Right hindlimb (tissue), 1 donor: ENCODE measurements at regions not wholly inside any gene's neighbourhood (a gene's known extent, or its start where the extent isn't known, plus 50 kb on each side); places are given as distances from the start of the nearest gene placed in this dataset.

ENCODE experiments used
- DNase-seq: peaks from one replicate; pipeline ENCODE4 v3.0.0-alpha.2; 2018

DNA sequence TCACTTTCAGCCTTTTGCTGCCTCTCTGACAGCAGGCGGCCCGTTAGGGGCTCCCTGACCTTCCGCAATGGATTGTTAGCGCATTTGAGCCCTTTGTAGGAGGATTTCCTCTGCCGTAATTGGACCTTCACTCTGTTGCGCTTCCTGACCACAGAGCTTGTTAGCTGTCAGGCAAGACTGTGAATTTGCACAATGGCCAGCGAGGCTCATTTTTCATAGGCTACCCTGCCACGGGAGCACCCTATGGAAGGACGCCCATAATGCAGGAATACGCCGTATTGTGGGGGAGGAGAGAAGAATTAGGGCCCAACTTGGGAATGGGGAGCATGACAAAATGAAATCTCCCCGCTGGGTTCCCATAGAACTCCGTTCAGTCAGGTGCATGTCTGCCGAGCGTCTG is 205.2 kb upstream of the NLRP1 start:
- no peak for DNase-seq

DNA sequence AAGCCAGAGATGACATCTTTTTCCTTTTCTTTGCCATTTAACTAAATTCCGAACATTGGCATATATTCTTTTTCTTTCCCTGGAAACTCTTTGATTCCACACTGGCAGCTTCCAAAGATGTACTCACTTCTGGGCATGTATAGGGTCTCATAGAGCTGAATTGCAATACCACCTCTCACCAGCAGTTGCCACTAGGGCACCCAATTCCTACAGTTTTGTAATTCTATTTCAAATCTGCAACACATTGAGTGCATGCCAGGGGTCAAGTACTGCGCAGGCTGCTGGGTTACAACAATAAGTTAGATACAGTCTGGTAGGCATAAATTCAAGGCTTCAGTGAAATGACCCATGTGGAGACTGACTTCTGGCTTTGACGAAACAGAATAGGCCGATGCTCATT is 208.8 kb upstream of the NLRP1 start:
- DNase-seq = no peak

DNA sequence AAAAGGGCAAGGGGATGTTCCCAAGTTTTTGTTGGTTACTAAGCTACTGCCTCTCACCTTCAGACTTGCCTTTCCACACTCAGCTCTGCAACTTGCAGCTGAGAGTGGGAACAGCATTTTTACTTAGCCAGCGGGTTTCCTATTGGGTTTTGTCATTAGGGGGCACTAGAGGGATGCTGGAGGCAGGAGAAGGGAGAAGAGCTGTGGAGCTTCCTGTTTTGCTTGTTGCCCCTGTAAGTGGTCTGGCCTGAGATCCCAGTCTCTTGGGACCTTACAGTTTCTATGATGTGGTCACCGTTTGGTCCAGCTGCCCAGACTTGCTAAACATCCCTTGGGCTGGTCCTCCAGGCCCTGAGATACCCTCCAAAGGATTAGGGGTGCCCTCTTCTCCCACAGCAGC is 209.6 kb upstream of the NLRP1 start:
- DNase-seq = no peak

DNA sequence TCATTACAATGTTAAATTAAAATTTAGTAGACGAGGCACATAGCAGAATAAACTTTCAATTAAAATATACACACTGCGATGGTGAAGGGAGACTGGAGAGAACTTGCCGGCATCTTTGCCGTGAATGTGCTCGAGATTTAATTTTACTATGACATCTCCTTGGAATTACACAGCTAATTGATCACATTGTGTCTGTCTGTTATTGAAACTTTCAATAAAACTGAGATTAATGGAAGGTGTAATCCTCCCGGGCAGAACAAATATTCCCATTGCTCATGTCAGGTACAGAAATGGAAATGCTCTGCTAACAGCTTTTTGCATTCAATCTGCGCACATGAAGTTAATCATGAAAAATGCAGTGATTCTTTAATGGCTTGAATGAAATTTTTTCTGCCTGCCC is 210.1 kb upstream of the NLRP1 start:
- no peak for DNase-seq

DNA sequence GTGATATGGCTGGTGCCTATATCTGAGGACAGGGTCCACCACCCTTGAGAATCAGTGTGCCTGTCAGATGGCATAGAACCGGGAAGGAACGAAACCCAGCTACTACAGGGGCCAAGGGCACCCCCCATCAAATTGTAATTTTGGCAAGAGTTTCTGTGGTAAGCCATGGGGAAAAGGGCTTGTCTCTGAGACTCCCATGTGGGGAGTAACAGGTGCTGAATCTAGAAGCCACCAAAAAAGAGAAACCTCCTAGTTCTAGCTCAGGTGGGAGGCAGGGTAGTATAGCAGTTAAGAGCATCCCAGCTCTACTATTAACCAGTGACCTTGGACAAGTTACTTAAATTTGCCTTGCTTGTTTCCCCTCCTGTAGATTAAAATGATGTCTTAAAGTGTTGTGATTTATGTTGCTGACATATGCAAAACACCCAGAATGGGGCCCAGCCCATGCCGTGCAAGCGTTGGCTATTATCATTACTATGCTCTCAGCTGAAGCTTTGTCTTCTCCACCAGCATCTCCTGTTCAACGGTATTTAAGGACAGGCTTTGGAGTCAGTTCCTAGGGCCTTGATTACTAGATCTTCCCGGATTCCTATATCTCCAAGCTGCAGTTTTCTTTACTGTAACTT is 210.7 kb upstream of the NLRP1 start:
- DNase-seq = no peak

DNA sequence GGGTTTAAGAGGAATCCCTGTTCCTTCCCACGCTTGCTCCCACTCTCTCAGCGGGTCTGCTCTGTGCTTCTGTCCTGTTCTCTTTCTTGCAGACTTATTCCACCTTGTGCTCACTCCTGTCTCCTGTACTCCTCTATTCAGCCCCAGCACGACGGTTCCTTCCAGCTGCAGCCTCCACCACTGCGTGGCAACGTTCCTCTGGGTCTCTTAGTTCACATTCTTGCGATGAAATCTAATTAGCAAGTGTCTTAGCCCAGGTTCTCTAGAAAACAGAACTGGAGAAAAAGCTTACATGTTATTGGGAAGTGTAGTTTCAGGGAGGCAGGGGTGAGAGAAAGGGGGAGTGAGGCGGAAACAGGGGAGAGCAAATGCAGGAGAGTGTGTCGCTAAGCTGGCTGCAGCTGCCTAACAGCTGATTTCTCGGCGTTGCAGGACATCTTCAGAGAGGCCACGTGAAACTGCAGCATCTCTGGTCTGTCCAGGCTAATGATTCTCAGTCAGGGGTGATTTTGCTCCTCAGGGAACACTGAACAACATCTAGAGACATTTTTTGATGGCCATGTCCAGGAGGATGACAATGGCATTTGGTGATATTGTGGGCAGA is 213.2 kb upstream of the NLRP1 start:
- DNase-seq = no peak

DNA sequence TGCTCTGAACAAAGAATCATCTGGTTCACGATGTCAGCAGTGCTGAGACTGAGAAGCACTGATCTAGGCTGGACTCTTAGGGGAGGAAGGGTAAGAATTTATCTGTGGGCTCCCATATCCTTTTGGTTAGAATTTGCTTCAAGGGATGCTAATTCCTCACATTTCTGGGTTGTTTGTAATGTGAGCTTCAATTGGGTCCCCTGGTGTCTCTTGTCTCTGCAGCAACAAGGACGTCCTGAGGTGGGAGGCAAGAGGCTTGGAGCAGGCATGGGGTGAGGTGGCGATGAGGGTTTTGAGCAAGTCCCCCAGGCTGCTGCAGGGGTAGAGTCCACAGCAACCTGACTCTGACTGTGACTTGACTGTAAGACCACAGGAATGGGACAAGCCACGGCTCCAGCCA is 213.8 kb upstream of the NLRP1 start:
- no peak for DNase-seq

DNA sequence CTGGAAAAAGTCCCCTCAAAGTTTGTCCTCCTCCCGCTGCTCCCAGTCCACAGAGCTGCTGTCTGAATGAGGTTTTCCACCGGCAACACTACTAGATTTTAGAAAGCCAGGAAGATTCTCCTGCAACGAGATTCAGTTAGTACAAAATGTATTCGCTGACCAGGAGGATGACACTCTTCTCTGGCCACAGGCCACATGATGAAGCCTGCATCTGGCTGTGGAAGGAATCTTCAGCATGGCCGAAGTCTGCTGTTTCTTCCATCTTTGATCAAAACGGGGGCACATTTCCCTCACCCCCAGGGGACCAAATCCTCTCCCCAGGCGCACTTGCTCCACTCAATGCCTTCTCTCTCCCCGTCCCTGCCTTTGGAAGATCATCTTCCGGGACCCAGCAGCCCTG is 215.8 kb upstream of the NLRP1 start:
- DNase-seq = no peak

DNA sequence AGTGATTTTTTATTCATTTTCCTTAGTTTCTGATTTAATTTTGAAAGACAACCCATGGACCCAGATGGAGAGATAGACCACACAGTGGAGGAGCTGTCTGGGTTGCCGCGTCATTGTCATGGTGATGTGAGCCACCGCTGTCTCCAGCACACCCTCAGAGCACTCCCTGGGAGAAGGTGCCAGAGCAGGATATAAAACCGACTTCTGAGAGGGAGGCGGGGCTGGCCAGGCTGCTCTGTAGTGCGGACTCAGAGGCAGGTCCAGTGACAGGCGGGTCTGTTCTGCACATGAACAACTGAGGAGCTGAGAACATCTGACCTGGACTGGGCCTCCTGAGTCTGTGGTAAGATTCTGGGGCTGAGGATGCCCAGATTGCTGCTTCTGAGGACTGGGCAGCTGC is 216.3 kb upstream of the NLRP1 start:
- no peak for DNase-seq

DNA sequence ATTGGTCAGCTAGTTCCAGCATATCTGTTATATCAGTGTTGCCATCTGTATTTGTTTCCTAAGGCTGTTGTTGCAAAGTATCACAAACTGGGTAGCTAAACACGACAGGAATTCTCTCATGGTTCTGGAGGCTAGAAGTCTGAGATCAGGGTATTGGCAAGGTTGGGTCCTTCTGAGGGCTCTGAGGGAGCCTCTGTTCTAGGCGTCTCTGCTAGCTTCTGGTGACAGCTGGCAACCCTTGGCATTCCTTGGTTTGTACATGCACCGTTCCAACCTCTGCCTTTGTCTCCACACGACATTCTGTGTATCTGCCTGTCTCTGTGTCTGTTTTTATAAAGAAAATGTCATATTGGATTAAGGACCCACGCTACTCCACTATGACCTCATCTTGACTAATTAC is 219.9 kb upstream of the NLRP1 start:
- DNase-seq = no peak

DNA sequence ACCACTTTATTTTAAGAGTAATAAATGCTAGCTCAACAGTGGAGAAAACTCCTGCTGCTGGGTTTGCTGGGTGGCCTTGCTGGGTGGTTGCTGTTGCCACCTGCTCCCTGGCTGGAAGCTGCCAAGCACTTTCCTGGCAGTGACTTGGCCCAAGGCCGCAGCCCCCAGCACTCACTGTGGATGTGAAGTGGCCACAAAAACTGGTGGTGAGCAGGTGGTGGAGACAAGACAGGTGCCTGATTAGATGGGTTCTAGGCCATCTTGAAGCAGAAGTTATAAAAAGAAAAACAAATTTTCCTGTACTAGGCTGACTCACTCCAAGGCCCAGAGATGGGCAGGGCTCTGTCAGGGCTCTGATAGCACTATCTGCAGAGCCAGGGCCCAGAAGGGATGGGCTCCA is 224.7 kb upstream of the NLRP1 start:
- DNase-seq = no peak

DNA sequence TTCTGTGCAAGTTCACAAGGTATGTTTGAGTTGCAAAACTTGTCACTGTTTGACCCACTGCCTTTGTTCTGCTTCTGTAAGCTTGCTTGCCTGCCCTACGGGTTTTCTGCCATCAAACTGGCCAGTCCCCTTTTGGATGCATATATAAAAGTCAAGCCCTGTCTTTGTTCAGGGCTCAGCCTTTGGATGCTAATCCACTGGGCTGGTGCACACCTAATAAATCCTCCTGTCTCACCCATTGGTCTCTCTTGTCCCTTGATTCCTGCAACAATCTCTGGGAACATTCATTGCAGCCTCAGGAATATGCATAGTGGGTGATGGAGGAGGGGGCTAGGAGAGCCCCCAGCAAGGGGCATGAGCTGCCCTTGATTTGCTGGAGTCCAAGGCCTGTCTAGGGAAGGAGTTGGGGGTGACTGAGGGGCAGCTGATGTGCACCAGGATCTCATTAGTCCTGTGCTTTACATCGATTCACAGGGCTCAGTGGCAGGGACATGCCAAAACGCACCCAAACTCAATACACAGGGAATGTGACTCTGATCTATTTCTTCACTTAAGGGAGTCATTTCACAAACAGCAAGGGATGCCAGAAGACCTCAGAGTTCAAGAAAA is 225.4 kb upstream of the NLRP1 start:
- no peak for DNase-seq

DNA sequence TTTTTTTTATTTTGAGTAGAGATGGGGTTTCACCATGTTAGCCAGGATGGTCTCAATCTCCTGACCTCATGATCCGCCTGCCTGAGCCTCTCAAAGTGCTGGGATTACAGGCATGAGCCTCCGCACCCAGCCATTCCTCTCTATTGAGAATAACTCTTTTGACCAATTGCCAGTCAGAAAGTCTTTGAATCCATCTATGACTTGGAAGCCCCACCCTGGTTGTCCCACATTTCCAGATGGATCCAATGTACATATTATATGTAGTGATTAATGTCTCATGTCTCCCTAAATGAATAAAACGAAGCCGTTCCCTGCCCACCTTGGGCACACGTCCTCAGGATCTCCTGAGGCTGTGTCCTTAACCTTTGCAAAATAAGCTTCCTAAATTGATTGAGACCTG is 228.3 kb upstream of the NLRP1 start:
- DNase-seq = no peak

DNA sequence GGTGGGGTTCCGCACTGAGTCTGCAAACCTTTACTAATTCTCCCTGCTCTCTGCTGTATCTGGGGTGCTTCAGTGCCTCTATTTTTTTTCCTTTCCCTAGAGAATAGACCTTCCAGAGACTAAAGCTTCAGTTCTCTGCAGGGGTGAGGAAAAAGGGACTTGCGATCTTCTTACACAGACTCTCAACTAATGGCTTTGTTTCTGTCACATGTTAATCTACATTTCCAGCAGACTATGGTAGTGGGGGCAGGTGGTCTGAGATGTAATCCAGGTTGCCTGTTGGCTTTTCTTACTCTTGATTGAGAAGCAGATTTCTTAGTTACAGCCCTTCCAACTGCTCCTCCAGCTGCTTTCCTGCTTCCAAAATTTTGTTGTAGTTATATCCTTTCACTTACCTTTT is 229.0 kb upstream of the NLRP1 start:
- no peak for DNase-seq

DNA sequence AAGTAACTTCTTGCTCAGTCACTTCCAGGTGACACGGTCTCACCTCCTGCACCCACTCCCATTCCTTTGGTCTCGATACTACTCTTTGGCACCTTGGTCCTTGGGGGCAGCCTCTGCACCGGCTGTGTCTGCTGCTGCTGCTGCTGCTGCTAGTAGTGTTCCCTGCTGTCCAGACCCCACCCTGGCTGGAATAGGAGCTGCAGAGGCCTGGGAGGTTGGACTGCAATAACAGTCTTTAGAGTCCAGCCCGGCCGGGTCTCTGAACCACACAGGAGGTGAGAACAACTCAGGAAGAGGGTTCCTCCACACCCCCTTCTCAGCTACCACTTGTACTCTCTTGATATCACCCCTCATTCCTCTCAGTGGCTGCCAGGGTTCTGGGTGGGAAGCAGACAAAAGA is 231.1 kb upstream of the NLRP1 start:
- DNase-seq = no peak

DNA sequence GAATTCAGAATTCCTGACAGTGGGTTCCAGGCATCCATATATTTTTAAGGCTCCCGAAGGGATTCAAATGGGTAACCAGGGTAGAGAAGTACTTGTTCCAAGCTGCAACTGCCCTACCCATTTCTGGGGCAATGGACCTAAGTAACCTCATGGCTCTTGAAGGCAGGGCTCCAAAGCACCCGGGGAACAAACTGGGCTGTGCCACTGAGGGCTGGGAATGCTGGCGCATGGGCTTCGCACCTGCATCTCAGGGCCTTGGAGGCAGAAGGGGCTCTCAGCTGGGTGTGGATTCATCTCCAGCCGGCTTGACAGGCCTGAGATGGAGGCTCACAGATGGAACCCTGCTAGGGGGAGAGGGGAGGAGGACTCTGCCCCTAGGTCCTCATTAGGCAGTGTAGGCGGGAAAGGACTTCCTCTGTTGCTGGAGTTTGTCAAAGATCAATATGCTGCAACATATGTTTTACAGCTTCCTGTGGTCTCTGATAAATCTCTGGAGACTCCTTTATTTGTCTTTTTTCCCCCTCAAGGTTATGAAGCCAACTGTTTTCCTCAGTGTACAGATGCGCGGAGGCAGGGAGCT is 232.3 kb upstream of the NLRP1 start:
- no peak for DNase-seq

DNA sequence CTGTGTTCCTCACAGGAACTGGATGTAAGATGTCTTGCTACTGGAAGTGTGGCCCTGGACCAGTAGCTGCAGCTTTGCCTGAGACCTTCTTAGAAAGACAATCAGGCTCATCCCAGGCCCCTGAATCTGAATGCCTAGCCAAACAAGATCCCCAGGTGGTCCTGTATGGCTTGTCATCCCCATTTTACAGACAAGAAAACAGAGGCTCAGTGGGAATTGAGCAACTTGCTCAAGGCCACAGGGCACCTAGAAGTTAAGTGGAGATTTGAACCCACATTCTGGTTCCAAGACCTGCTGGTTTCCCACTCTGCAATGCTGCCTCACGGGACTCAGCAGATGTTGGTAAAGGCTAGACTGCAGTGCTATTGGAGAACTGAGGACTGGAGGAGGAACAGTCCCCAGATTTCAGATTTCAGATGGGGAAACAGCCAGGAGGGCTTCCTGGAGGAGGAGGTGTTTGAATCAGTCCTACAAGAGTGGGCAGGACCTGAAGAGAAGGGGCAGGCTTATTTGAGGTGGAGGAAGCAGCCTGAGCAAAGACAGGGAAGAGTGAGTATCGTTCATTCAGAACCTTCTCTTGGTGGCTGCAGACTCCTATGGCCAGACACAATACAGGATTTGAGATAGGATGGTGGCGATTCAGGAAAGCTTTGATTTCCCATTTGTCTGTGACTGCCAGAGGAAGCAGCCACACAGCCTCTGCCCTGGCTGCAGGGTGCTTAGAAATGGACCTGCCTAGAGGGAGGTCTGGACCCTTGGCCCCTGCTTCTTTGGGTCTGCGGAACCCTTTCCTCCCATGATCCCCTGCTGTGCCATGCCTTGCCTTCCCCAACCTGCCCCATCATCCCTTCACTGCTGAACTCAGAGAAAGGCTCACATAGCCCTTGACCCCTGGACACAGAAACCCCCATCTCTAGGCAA is 233.4 kb upstream of the NLRP1 start:
- no peak for DNase-seq

DNA sequence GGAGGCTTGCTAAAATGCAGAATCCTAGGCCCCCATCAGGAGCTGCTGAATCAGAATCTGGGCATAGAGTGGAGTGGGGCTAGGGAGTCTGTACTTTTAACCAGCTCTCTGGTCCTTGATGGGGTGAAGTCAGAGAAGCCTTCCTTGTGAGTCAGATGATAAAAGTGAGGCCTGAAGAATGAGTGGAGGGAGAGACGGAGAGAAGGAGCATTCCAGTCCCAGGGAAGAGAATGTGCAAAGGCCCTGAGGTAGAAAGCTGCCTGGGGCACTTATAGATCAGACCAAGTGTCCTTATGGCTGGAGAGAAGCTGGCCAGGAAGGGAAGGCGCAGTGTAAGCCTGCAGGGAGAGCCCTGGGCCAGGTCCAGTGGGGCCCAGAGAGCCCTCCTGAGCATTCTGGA is 235.1 kb upstream of the NLRP1 start:
- no peak for DNase-seq

DNA sequence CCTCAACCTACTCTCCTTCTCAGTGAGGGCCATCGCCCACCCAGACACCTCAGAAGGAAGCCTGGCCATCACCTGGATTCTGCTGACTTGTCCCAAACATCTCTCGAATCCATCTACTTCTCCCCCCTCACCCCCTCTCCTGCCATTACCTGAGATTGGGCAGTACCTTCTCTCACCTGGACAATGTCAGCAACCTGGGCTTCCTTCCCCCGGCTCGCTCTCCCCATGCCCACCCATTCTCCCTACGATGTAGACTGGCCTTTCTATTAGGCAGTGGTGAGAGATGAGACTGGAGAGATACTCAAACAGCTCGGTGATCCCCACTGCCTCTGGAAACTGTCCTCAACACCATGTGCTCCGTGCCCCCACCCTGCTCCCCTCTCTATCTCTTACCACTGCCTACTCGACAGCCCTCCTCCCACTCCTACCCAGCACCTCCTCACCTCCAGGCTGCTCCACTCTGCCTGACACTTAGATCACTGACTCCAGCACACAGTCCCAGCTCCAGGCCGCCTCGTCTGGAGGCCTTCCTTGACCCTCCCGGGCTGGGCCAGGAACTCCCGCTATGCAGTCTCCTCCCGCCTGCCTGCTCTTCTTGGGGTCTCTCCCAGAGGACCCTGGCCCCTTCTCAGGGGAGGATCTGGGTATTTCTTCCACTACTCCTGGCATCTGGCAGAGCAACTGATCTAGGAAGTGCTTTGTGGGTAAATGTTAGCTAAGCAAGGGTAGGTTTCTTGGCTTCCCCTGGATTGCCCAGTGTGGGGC is 235.8 kb upstream of the NLRP1 start:
- DNase-seq = no peak

DNA sequence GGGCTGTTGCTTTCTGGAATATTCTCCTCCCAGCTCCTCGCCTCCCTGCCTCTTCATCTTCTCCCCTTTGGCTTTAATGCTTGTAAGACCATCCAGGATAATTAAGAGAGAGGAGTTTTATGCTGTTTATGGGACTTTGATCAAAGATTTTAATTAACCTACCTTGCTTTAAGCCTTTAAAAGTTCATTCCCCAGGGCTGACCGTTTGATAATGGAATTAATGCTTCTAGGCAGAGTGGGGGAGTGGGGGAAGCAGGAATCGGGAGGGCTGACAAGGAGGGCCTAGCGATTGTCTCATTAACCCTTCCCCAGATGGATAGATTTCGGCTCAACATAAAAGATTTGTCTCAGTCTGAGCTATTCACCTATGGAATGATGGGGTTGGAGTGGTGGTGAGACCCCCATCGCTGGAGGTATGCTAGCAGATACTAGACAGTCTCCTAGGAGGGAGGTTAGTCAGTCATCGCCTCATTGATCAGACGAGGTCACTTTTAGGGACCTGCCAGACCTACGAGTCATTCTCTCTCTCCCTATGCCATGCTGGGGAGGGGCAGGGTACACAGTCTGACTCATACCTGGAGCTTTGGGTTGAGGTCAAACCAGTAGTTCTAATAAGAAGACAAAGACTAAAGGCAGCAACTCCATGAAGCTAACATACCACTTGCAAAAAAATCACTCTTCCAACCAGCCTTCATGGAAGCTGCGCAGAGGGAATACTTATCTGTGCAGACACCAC is 236.6 kb upstream of the NLRP1 start:
- DNase-seq = no peak

DNA sequence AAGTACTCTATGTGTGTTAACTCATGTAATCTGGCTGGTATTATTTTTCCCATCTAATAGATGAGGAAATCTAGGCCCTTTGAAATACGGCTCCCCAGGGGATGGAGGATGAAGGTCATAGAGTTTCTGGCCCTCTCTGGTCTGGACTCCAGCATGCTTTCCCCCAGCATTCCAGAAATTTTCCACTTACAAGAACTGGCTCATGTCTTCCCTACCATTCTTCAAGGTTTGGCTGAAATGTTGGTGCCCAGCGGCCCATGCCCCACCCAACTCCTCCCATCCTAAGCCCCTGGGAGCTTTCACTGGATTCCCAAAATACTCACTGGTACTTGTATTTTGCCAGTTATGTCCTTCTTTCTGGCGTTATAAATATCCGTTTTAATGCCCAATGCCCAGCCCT is 237.5 kb upstream of the NLRP1 start:
- no peak for DNase-seq
